ENCODE measurements at regions not wholly inside any gene's neighbourhood (a gene's known extent, or its start where the extent isn't known, plus 50 kb on each side); places are given as distances from the start of the nearest gene placed in this dataset.

GRCh38 chr12:74322792-74323191, 214.8 kb upstream of the ATXN7L3B start:
- no peaks in the 10 kb centered on the region for H3K36me3 ChIP-seq (ENCODE audit: insufficient read depth, low read length)
- no peaks in the 10 kb centered on the region for H3K4me1 ChIP-seq (ENCODE audit: insufficient read depth, low read length, severe bottlenecking)
- H2AFZ ChIP-seq (ENCODE audit: low read length), result no peak overlapping the region
- H3K4me3 ChIP-seq (ENCODE audit: low read depth, low read length, poor library complexity, severe bottlenecking), result no peak overlapping the region
- no peaks in the 10 kb centered on the region for H3K9me3 ChIP-seq (ENCODE audit: low read length)
- H3F3A ChIP-seq (ENCODE audit: insufficient read depth, low read length), result no peaks in the 10 kb centered on the region
- H3K9me2 ChIP-seq (ENCODE audit: low read depth, low read length), result no peaks in the 10 kb centered on the region
- H3K27ac ChIP-seq (ENCODE audit: low read depth, low read length, poor library complexity, severe bottlenecking), result no peak overlapping the region
- H3K4me2 ChIP-seq (ENCODE audit: low read length), result no peak overlapping the region
- TF ChIP-seq EZH2 (IDR thresholded peaks at IDR 0.05; ENCODE audit: borderline replicate concordance, low read length) (no peak), CTCF (IDR thresholded peaks at IDR 0.05; ENCODE audit: low read length) (no peak)
- H3K9ac ChIP-seq (ENCODE audit: low read length), result no peak overlapping the region
- H4K20me1 ChIP-seq (ENCODE audit: insufficient read depth, low read length), result no peaks in the 10 kb centered on the region
- no peaks in the 10 kb centered on the region for H3K27me3 ChIP-seq (ENCODE audit: insufficient read depth, low read length)
- no peaks in the 10 kb centered on the region for H3K79me2 ChIP-seq (ENCODE audit: insufficient read depth, low read length)

GRCh38 chr12:74328623-74329022, 209.0 kb upstream of the ATXN7L3B start:
- Histone ChIP-seq H3K4me2 (ENCODE audit: low read length) (no peak overlapping the region), H3K9me3 (ENCODE audit: low read length) (no peaks in the 10 kb centered on the region), H3K27ac (ENCODE audit: low read depth, low read length, poor library complexity, severe bottlenecking) (no peak overlapping the region), H3K27me3 (ENCODE audit: insufficient read depth, low read length) (no peaks in the 10 kb centered on the region), H3K4me3 (ENCODE audit: low read depth, low read length, poor library complexity, severe bottlenecking) (no peak overlapping the region), H3K4me1 (ENCODE audit: insufficient read depth, low read length, severe bottlenecking) (no peaks in the 10 kb centered on the region), H3K9me2 (ENCODE audit: low read depth, low read length) (no peaks in the 10 kb centered on the region), H4K20me1 (ENCODE audit: insufficient read depth, low read length) (no peaks in the 10 kb centered on the region), H3K79me2 (ENCODE audit: insufficient read depth, low read length) (no peaks in the 10 kb centered on the region), H3F3A (ENCODE audit: insufficient read depth, low read length) (no peaks in the 10 kb centered on the region), H2AFZ (ENCODE audit: low read length) (no peak overlapping the region), H3K36me3 (ENCODE audit: insufficient read depth, low read length) (no peaks in the 10 kb centered on the region), H3K9ac (ENCODE audit: low read length) (no peak overlapping the region)
- TF ChIP-seq EZH2 (IDR thresholded peaks at IDR 0.05; ENCODE audit: borderline replicate concordance, low read length) (no peak), CTCF (IDR thresholded peaks at IDR 0.05; ENCODE audit: low read length) (no peak)

- Histone ChIP-seq H3K9me2 (ENCODE audit: low read depth, low read length) (no peaks in the 10 kb centered on the region), H3K27me3 (ENCODE audit: insufficient read depth, low read length) (no peaks in the 10 kb centered on the region), H3K79me2 (ENCODE audit: insufficient read depth, low read length) (no peaks in the 10 kb centered on the region), H2AFZ (ENCODE audit: low read length) (no peak overlapping the region), H4K20me1 (ENCODE audit: insufficient read depth, low read length) (no peaks in the 10 kb centered on the region), H3K27ac (ENCODE audit: low read depth, low read length, poor library complexity, severe bottlenecking) (no peak overlapping the region), H3K4me1 (ENCODE audit: insufficient read depth, low read length, severe bottlenecking) (no peaks in the 10 kb centered on the region), H3F3A (ENCODE audit: insufficient read depth, low read length) (no peaks in the 10 kb centered on the region), H3K9me3 (ENCODE audit: low read length) (no peaks in the 10 kb centered on the region), H3K9ac (ENCODE audit: low read length) (no peak overlapping the region), H3K4me3 (ENCODE audit: low read depth, low read length, poor library complexity, severe bottlenecking) (no peak overlapping the region), H3K4me2 (ENCODE audit: low read length) (no peak overlapping the region), H3K36me3 (ENCODE audit: insufficient read depth, low read length) (no peaks in the 10 kb centered on the region)
- no peak for TF ChIP-seq EZH2 (IDR thresholded peaks at IDR 0.05; ENCODE audit: borderline replicate concordance, low read length)
- TF ChIP-seq CTCF (IDR thresholded peaks at IDR 0.05; ENCODE audit: low read length), result no peak
Measured at GRCh38 chr12:74334780-74335179, 202.9 kb upstream of the ATXN7L3B start.

Measured in OCI-LY1 (cell line).